Mammary epithelial cell (primary cell): ENCODE measurements at regions not wholly inside any gene's neighbourhood (a gene's known extent, or its start where the extent isn't known, plus 50 kb on each side); places are given as distances from the start of the nearest gene placed in this dataset.

Source experiments
- EZH2 ChIP-seq: IDR thresholded peaks from 2 replicates; pipeline ENCODE4 v1.6.1; 2012; ENCODE audit warnings: low read length, inconsistent platforms, borderline replicate concordance
- TF ChIP-seq, protein P1 (sequence below), 2 donors: IDR thresholded peaks in 1 of 2; conservative IDR thresholded peaks in 1 of 2; 2 replicates each; pipeline ENCODE4 v1.5.1; 2011 to 2012; ENCODE audit warnings: inconsistent platforms in 2 of 2, low read length in 2 of 2, mild to moderate bottlenecking in 2 of 2, control low read depth in 1 of 2, low read depth in 1 of 2; ENCODE audit not compliant: insufficient read depth in 1 of 2; ENCODE audit errors: extremely low read depth in 1 of 2

DNA sequence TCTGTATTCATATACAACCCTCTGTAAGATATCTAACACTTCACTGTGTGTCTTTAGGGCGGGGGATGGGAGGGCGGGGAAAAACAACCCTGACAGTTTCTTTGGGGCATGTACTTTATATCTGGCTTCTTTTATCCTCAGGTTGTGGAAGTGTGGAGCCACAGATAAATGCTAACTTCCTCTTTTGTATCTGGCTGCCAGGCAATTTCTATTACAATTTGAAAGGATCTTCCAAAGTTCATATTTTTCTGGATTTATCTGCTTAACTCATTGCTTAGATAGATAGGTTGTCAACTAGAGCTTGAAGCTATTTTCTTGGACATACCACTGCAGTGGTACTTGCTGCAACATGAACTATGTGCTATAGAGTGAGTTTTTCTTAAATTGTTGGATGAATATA, 393.0 kb downstream of the LMO7 start:
- TF ChIP-seq, protein P1, sequence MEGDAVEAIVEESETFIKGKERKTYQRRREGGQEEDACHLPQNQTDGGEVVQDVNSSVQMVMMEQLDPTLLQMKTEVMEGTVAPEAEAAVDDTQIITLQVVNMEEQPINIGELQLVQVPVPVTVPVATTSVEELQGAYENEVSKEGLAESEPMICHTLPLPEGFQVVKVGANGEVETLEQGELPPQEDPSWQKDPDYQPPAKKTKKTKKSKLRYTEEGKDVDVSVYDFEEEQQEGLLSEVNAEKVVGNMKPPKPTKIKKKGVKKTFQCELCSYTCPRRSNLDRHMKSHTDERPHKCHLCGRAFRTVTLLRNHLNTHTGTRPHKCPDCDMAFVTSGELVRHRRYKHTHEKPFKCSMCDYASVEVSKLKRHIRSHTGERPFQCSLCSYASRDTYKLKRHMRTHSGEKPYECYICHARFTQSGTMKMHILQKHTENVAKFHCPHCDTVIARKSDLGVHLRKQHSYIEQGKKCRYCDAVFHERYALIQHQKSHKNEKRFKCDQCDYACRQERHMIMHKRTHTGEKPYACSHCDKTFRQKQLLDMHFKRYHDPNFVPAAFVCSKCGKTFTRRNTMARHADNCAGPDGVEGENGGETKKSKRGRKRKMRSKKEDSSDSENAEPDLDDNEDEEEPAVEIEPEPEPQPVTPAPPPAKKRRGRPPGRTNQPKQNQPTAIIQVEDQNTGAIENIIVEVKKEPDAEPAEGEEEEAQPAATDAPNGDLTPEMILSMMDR (conservative IDR thresholded peaks at IDR 0.05 in 1 of 2, IDR thresholded peaks at IDR 0.05 in 1 of 2; ENCODE audit: extremely low read depth in 1 of 2, insufficient read depth in 1 of 2, low read depth in 1 of 2, low read length in 2 of 2) = no peak
- no peak for TF ChIP-seq EZH2
